ENCODE measurements at regions not wholly inside any gene's neighbourhood (a gene's known extent, or its start where the extent isn't known, plus 50 kb on each side); places are given as distances from the start of the nearest gene placed in this dataset.

GRCh38 chr2:207256476-207257207 is 90.9 kb upstream of the KLF7 start:
- DNase-seq (ENCODE audit: low read depth in 1 of 2, low spot score in 1 of 2), result no peak

DNA sequence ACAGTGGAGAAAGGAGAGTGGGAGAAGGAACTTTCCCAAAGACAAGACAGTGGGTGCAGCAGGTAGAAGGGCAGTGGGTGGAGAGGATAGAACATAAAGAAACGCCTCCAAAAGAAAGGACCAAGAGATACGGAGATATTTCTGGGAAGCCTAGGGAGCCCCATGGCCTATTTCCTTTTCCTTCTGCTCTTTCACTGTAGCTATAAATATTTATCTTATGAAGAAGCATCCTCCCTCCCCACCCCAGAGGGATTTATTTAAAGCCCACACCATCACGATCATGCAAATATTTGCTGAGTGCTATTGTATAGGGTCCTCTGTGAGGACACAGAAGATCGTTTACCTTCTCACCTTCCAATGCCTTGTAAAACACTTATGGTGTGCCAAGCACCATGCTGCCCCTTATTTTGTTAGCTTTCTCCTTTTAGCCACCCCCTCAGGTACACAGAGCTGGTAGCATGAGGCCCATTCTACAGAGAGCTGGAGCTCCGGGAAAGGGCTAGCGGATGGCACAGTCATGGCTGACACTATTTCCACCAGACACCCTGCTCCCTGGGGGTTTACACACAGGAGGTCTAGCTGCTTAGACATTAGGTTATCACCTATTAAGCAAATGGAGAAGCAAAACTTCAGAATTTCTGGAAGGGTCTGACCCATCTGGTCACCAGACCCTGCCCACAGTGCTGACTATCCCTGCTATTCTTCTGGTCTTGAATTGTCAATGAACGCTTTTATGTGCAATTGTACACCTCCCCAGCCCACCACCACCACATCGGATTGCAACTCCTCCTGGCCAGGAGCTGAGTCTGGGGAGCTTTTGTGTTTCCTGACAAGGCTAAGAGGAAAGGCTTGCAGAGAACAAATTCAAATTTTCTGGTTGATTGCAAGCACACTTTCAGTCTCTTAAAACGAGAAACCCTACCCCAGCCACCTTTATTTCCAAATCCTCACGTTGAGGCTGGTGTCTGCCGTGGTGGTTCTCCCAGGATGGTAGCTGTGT is 91.8 kb upstream of the KLF7 start:
- no peak for DNase-seq (ENCODE audit: low read depth in 1 of 2, low spot score in 1 of 2)

- DNase-seq (ENCODE audit: low read depth in 1 of 2, low spot score in 1 of 2), result no peak
These were observed 92.7 kb upstream of the KLF7 start for GRCh38 chr2:207258263-207258991.

DNA sequence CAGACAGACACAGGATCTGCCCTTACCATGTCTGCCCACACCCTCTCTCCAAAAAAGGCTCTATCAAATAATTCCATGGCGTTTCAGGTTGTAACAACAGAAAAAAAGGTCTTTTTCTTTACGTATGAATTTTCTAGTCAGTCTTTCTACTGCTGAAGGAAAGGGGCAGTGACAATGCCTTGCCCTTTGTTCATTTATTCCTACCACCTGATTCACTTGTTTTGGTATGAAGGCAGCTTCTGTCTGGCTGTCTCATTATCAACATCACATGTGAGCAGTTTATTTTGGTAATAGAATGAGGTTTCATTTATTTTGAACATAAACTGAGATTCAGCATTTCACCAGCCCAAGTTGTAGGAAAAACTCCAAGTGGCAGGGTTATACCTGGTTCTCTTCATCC is 94.3 kb upstream of the KLF7 start:
- DNase-seq (ENCODE audit: low read depth in 1 of 2, low spot score in 1 of 2), result no peak

GRCh38 chr2:207260947-207261346 is 95.2 kb upstream of the KLF7 start:
- no peak for DNase-seq (ENCODE audit: low read depth in 1 of 2, low spot score in 1 of 2)

DNA sequence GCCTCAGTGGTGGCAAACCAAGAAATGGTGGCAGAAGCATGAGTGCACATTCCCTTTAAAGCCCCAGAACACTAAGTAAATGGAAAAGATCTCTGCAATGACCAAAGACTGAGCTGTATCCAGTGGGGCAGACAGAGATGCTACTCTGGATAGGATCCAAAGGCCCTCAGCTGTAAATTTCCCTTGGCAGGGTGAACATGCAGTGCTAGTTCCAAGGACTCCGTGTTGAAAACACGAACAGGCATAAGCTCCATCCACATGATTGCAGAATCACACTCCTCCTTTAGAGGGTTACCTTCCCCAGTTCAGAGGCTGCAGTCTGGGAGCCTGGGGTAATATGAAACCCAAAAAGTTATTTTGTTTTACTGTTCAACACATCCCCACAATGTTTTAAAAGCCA is 98.6 kb upstream of the KLF7 start:
- no peak for DNase-seq (ENCODE audit: low read depth in 1 of 2, low spot score in 1 of 2)

GRCh38 chr2:207265332-207265731 is 99.6 kb upstream of the KLF7 start:
- no peak for DNase-seq (ENCODE audit: low read depth in 1 of 2, low spot score in 1 of 2)

DNA sequence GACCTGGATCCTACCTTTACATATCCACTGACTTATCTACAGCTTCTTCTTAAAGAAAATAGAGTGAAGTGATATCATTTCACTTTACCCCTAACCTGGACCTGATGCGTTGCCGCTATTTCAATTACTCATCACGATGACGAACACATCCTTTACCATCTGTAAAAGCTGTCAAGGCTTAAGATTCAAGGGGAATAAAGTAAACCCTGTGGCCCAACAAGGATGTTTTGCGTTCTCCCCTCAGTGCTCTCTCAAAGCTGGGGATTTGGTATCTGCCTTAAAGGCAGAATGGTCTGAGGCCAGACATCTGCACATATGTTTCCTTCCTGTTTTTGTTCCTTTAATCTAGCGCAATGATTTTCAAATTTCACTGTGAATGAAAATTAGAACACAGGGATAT is 100.1 kb upstream of the KLF7 start:
- DNase-seq (ENCODE audit: low read depth in 1 of 2, low spot score in 1 of 2), result no peak

DNA sequence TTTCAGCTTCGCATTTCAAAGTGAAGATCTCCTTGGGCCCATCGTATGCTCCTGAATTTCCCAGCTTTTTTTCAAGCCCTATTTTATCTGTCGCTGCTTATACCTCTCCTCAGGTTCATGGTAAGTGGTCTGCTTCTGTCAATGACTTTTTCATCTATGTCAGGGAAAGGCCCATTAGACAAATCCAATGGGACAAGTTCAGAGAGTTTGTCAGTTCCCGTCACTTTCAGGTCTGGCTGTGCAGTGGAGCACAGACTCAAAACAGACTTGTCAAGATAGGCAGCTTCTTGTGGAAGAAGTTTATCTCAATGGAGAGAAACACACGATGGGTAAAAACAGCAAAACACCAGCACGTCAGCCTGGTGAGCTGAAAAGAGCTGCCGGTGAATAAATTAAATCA is 100.9 kb upstream of the KLF7 start:
- DNase-seq (ENCODE audit: low read depth in 1 of 2, low spot score in 1 of 2), result no peak

DNA sequence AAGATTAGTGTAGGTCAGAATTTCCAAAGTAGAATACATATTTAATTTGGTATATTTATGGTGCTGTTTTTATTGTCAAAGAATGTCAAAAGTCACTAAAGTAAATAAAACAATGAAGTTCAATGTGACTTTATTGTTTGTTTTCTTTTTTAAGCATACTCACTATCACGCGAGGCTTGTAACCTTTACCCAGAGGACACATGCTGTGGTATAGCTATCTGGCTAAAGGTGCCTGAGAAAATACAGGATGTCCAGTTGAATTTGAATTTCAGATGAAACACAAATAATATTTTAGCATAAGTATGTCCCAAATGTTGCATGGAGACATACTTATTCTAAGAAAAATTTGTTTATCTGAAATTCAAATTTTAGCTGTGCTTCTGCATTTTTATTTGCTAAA is 103.3 kb upstream of the KLF7 start:
- DNase-seq (ENCODE audit: low read depth in 1 of 2, low spot score in 1 of 2), result no peak

DNA sequence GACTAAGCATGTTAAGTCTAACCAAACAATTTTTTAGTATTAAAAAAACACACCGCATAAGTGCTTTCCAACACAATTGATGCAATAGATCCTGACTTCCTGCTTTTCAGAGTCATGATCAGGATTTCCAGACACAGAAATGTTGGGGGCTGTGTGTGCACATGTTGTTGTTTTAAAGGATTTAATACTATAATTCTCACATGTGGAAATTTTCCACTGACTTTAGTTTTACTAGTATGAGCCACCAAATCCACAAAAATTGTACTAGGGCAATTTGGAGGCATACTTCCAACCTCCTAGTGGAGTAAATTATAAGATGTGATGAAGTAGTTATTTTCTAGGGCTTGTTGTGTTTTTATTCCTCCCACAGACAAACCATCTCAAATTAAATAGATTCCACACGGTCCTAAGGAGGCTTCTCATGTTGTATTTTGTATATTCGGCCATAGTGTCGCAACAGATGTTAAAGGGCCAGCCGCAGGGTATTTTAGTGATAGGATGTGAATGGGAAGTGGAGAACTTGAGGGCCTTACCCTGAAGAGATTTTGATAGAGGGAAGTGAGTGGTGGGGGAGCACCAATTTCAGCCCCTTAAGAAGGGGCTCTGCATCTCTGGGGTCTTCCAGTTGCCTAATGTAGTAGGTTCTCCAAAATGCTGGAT is 108.9 kb upstream of the KLF7 start:
- DNase-seq (ENCODE audit: low read depth in 1 of 2, low spot score in 1 of 2), result no peak

DNA sequence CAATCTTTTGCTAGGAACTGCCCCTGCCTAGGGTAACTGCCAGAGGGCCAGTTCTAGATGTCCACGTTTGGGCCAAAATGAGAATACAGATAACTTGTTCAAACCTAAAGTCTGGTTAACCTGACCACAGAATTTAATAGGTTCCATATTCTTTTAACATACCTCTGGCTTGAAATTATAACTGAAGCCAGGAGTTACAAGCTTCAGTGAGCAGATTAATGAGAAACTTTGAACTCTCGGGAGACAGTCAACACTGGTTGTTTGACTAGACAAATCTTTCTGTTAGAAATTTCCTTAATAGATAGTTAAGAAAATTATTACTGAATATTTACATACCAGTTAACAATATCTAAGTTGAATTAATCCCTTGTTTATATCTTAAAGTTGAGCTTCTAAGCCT is 110.0 kb upstream of the KLF7 start:
- DNase-seq (ENCODE audit: low read depth in 1 of 2, low spot score in 1 of 2), result no peak

GRCh38 chr2:207276248-207276647 is 110.5 kb upstream of the KLF7 start:
- no peak for DNase-seq (ENCODE audit: low read depth in 1 of 2, low spot score in 1 of 2)

DNA sequence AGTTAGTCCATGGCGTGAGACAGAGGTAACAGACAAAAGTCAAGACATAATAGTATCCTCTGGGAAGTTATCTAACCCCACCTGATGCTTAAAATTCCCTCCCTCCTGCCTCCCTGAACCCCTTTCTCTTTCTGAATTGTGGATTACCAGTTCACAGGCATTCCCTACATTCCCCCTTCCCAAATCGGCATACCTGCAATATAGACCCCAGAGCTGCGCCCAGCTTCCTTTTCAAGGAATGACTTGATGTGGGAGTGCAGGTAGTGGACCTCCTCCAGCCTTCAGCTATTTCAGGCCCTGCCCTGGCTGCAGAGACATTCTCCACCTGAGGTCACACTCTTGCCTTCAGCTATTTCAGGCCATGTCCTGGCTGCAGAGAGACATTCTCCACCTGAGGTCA is 111.1 kb upstream of the KLF7 start:
- no peak for DNase-seq (ENCODE audit: low read depth in 1 of 2, low spot score in 1 of 2)

GRCh38 chr2:207279520-207279919 is 113.8 kb upstream of the KLF7 start:
- no peak for DNase-seq (ENCODE audit: low read depth in 1 of 2, low spot score in 1 of 2)

DNA sequence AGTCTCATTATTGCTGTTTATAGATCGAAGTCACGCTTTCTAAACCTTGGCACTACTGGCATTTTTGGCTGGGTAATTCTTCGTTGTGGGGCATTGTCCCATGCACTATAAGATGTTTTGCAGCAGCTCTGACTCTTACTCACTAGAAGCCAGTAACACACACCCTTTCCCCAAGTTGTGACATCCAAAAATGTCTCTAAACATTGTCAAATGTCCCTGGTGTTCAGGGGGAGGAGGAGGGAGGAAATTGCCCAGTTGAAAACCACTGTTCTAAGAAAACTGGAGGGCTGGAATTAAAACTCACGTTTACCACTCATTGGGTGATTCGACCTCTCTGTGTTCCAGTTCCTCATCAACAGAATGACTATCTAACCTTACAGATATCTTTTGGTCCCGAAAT is 115.7 kb upstream of the KLF7 start:
- no peak for DNase-seq (ENCODE audit: low read depth in 1 of 2, low spot score in 1 of 2)

DNA sequence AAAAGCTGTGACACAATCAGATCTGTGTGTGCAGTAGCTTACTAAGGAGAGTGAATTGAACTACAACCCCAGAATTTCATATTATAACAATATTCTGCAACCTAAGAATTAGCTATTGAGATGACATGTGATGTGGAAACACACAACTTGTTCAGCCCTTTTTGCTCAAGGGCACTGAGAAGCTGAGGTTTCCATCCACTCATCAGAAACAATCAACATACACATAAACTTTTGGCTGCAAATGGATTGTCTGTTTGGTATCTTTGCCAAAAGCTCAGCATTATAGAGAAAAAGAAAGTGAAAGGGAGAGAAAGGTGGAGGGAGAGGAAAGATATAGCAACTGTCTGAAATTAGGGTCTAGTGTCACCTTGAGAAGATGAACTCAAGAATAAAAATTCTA is 117.2 kb upstream of the KLF7 start:
- no peak for DNase-seq (ENCODE audit: low read depth in 1 of 2, low spot score in 1 of 2)

DNA sequence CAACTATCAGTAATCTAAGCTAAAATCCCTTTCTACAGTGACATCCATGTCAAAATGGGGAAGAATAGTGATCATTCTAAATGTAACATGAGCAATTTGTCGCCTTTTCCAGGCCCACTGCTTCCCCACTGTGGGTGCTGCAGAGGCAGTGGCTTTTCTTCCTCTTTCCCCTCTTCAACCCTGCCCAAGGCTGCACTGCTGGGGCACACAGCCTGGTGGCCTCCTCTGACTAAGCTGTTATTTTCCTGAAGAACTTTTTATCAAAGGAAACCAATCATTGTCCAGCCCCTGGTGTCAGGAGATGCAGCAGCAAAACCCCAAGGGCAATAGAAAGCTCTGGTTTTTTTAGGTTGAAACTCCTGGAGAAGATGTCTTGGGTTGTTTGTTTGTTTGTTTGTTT is 117.6 kb upstream of the KLF7 start:
- no peak for DNase-seq (ENCODE audit: low read depth in 1 of 2, low spot score in 1 of 2)

- DNase-seq (ENCODE audit: low read depth in 1 of 2, low spot score in 1 of 2), result no peak
These were observed 119.1 kb upstream of the KLF7 start for GRCh38 chr2:207284556-207285472.

- DNase-seq (ENCODE audit: low read depth in 1 of 2, low spot score in 1 of 2), result no peak
These were observed 119.7 kb upstream of the KLF7 start for GRCh38 chr2:207285473-207285815.
